Activated CD8-positive, alpha-beta memory T cell treated with anti-CD3 and anti-CD28 coated beads, Interleukin-2, amount 10 ng/mL, durations not matched to agents 7 days and 5 days (primary cell): ENCODE measurements at regions not wholly inside any gene's neighbourhood (a gene's known extent, or its start where the extent isn't known, plus 50 kb on each side); places are given as distances from the start of the nearest gene placed in this dataset.
"Not testable (repeated sequence)": the region's sequence is repeated elsewhere in the genome, so short reads cannot be mapped to it uniquely, and the experiment has no call there.

Source experiments
- ATAC-seq: fragments of 150-1000 bp; cut with Tn5 transposase; one replicate; pipeline ENCODE4 v1.10.0; 2021; ENCODE audit warnings: moderate library complexity
- CTCF ChIA-PET: fragments of 350-600 bp; sonication (Branson Sonifier 250); formaldehyde crosslinking; loops from one replicate; lab custom pipeline; 2021; ENCODE audit warnings: antibody characterized with exemption; lab: Charles Lee
- DNase-seq: peaks from one replicate; pipeline ENCODE4 v3.0.0-alpha.2; 2020
- H3K27ac Mint-ChIP-seq: one replicate; pipeline ENCODE4 v1.8.0; 2021; ENCODE audit warnings: mild to moderate bottlenecking, mixed read lengths
- H3K27me3 Mint-ChIP-seq: one replicate; pipeline ENCODE4 v1.8.0; 2021; ENCODE audit warnings: mixed read lengths
- H3K36me3 Mint-ChIP-seq: one replicate; pipeline ENCODE4 v1.8.0; 2021; ENCODE audit warnings: mild to moderate bottlenecking, mixed read lengths
- H3K4me1 Mint-ChIP-seq: one replicate; pipeline ENCODE4 v1.8.0; 2021; ENCODE audit warnings: mixed read lengths
- H3K4me3 Mint-ChIP-seq: one replicate; pipeline ENCODE4 v1.8.0; 2021; ENCODE audit warnings: mild to moderate bottlenecking, moderate library complexity, mixed read lengths
- H3K9me3 Mint-ChIP-seq: one replicate; pipeline ENCODE4 v1.8.0; 2022; ENCODE audit warnings: low read depth, mixed read lengths

GRCh38 chr1:199071080-199071479, 432.2 kb downstream of the PTPRC start:
- peaks cover 22% of the 10 kb centered on the region for H3K36me3 Mint-ChIP-seq
- no peaks in the 10 kb centered on the region for H3K27me3 Mint-ChIP-seq
- H3K27ac Mint-ChIP-seq: no peak overlapping the region
- CTCF ChIA-PET: no interaction called here
- H3K9me3 Mint-ChIP-seq: peaks cover 2% of the 10 kb centered on the region
- ATAC-seq: no peak
- no peak for DNase-seq
- H3K4me1 Mint-ChIP-seq: peaks cover 20% of the 10 kb centered on the region
- no peak overlapping the region for H3K4me3 Mint-ChIP-seq

DNA sequence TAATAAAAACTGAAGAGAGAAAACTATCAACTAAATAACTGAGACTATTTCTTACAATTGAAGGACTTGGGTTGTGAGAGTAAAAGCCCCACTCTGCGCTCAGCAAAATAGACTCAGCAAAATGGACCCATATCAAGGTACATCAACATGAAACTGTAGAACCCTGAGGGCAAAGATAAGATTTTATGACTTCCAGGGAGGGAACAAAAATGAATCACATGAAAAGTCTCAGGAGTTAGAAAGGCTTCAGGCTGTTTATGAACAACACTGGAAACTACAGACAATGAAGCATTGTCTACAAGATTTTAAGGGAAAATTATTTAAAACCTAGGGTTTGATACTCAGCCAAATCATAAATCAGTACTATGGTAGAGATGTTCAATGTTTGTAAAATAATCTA, 434.3 kb downstream of the PTPRC start:
- Mint-ChIP-seq H3K9me3 (peaks cover 2% of the 10 kb centered on the region), H3K4me3 (no peak overlapping the region), H3K4me1 (peaks cover 7% of the 10 kb centered on the region), H3K27ac (no peak overlapping the region), H3K27me3 (no peaks in the 10 kb centered on the region), H3K36me3 (peaks cover 16% of the 10 kb centered on the region)
- DNase-seq (no peak), ATAC-seq (no peak)
- CTCF ChIA-PET: interaction anchor here (1.9 kb wide), 1 partner anchor 10 kb away, joined by 9 read pairs; no protein-coding TSS in a partner anchor

DNA sequence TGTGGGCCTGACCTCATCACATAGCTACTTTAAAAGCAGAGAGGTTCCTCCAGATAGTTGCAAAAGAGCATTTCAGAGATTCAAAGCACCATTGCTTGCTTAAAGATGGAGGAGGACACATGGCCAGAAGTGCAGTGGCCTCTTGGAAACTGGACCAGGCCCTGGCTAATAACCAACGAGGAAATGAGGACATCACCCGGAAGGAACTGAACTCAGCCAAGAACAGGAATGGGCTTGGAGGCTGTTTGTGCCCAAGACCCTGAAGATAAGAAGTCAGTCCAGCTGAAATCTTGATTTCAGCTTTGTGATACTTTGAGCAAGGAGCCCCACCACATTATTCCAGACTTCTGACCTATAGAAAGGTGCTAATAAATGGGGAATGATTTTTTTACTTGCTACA, 437.0 kb downstream of the PTPRC start:
- H3K27ac Mint-ChIP-seq: no peak overlapping the region
- peaks cover 2% of the 10 kb centered on the region for H3K9me3 Mint-ChIP-seq
- no peak overlapping the region for H3K4me3 Mint-ChIP-seq
- H3K4me1 Mint-ChIP-seq: peaks cover 5% of the 10 kb centered on the region
- DNase-seq (no peak), ATAC-seq (no peak)
- no peaks in the 10 kb centered on the region for H3K27me3 Mint-ChIP-seq
- CTCF ChIA-PET: no interaction called here
- H3K36me3 Mint-ChIP-seq: peaks cover 16% of the 10 kb centered on the region

DNA sequence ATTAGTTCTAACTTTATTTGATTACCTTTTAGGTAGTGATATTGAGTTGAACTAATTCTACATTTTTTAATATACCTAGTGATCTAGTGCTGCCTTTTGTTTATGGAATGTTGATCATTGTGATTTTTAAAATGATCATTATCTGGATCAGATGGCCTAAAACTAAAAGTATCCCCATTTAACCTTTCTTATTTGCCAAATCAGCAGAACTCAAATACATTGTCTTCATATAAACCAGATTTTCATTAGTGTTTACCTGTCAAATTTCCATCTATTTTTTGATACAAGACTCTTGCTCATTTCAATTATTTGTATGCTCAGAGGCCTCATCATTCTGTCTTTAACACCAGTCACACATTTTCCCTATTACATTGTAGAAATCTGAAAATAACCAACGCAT, 441.2 kb downstream of the PTPRC start:
- H3K36me3 Mint-ChIP-seq: peaks cover 6% of the 10 kb centered on the region
- no peak for DNase-seq
- no peak overlapping the region for H3K27ac Mint-ChIP-seq
- peaks cover 10% of the 10 kb centered on the region for H3K4me1 Mint-ChIP-seq
- CTCF ChIA-PET: interaction anchor here (0.6 kb wide), 1 partner anchor 421 kb away, joined by 3 read pairs; no protein-coding TSS in a partner anchor
- no peak overlapping the region for H3K4me3 Mint-ChIP-seq
- H3K9me3 Mint-ChIP-seq: no peaks in the 10 kb centered on the region
- H3K27me3 Mint-ChIP-seq: no peaks in the 10 kb centered on the region
- ATAC-seq: no peak

- Mint-ChIP-seq H3K4me1 (peaks cover 10% of the 10 kb centered on the region), H3K27me3 (no peaks in the 10 kb centered on the region), H3K36me3 (peaks cover 13% of the 10 kb centered on the region), H3K9me3 (no peaks in the 10 kb centered on the region), H3K4me3 (no peak overlapping the region), H3K27ac (no peak overlapping the region)
- ATAC-seq: no peak
- CTCF ChIA-PET: interaction anchor here (1.0 kb wide), 1 partner anchor 32 kb away, joined by 3 read pairs; no protein-coding TSS in a partner anchor
- DNase-seq: no peak
Observed at GRCh38 chr1:199081739-199082138, 442.9 kb downstream of the PTPRC start.

GRCh38 chr1:199082778-199083389, 444.0 kb downstream of the PTPRC start:
- Mint-ChIP-seq H3K27ac (no peak overlapping the region), H3K9me3 (peaks cover under 1% of the 10 kb centered on the region), H3K27me3 (no peaks in the 10 kb centered on the region), H3K4me3 (no peak overlapping the region), H3K4me1 (peaks cover 18% of the 10 kb centered on the region), H3K36me3 (peaks cover 19% of the 10 kb centered on the region)
- CTCF ChIA-PET: interaction anchor here (0.6 to 2.5 kb wide), 2 partner anchors 9 to 235 kb away, joined by 3 to 9 read pairs; no protein-coding TSS in a partner anchor
- DNase-seq: no peak
- ATAC-seq: no peak

DNA sequence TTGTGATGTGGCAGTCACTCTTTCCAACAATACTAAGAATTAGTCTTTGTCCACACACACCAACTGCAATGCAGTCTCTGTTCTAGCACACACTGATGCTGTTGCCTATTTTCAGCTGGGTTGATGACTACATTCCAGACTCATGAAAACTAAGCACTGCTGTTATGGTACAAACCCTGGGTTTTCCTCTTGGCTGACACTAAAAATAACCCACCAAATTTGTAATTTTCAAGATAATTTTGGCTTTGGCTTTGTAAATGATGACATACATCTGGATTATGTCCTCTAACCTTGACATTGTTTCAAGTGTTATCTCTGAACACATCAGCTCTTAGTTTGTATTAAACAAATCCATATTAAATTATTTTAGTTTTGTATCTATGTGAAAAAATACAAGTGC, 444.8 kb downstream of the PTPRC start:
- CTCF ChIA-PET: interaction anchor here (1.0 to 2.5 kb wide), 2 partner anchors 10 to 18 kb away, joined by 3 to 9 read pairs; no protein-coding TSS in a partner anchor
- no peak for DNase-seq
- no peak for ATAC-seq
- H3K4me3 Mint-ChIP-seq: no peak overlapping the region
- peaks cover 25% of the 10 kb centered on the region for H3K36me3 Mint-ChIP-seq
- H3K9me3 Mint-ChIP-seq: peaks cover 2% of the 10 kb centered on the region
- H3K27me3 Mint-ChIP-seq: no peaks in the 10 kb centered on the region
- no peak overlapping the region for H3K27ac Mint-ChIP-seq
- peaks cover 22% of the 10 kb centered on the region for H3K4me1 Mint-ChIP-seq

- CTCF ChIA-PET: interaction anchor here (1.0 to 2.5 kb wide), 2 partner anchors 10 to 19 kb away, joined by 3 to 9 read pairs; no protein-coding TSS in a partner anchor
Observed at GRCh38 chr1:199084293-199084692, 445.5 kb downstream of the PTPRC start.

GRCh38 chr1:199085903-199086302, 447.1 kb downstream of the PTPRC start:
- peaks cover 5% of the 10 kb centered on the region for H3K9me3 Mint-ChIP-seq
- H3K4me1 Mint-ChIP-seq: peaks cover 41% of the 10 kb centered on the region
- peaks cover 36% of the 10 kb centered on the region for H3K36me3 Mint-ChIP-seq
- H3K27me3 Mint-ChIP-seq: no peaks in the 10 kb centered on the region
- no peak for DNase-seq
- no peak for ATAC-seq
- no peak overlapping the region for H3K4me3 Mint-ChIP-seq
- CTCF ChIA-PET: no interaction called here
- H3K27ac Mint-ChIP-seq: no peak overlapping the region

More at GRCh38 chr1:199084293-199084692, 445.5 kb downstream of the PTPRC start:
- H3K9me3 Mint-ChIP-seq: peaks cover 2% of the 10 kb centered on the region
- H3K36me3 Mint-ChIP-seq: peaks cover 29% of the 10 kb centered on the region
- H3K4me3 Mint-ChIP-seq: no peak overlapping the region
- DNase-seq: no peak
- H3K27me3 Mint-ChIP-seq: no peaks in the 10 kb centered on the region
- ATAC-seq: no peak
- H3K4me1 Mint-ChIP-seq: peaks cover 28% of the 10 kb centered on the region
- H3K27ac Mint-ChIP-seq: no peak overlapping the region

- H3K4me3 Mint-ChIP-seq: no peak overlapping the region
- no peak for DNase-seq
- no peak for ATAC-seq
- H3K27ac Mint-ChIP-seq: no peak overlapping the region
- no peaks in the 10 kb centered on the region for H3K27me3 Mint-ChIP-seq
- peaks cover 36% of the 10 kb centered on the region for H3K4me1 Mint-ChIP-seq
- CTCF ChIA-PET: no interaction called here
- H3K9me3 Mint-ChIP-seq: peaks cover 5% of the 10 kb centered on the region
- H3K36me3 Mint-ChIP-seq: peaks cover 42% of the 10 kb centered on the region
Observed at GRCh38 chr1:199087144-199087543, 448.3 kb downstream of the PTPRC start.

GRCh38 chr1:199089393-199090122, 450.7 kb downstream of the PTPRC start:
- CTCF ChIA-PET: interaction anchor here (1.0 to 2.0 kb wide), 2 partner anchors 23 to 99 kb away, joined by 3 to 4 read pairs; no protein-coding TSS in a partner anchor
- ATAC-seq (peak; percentile 85), DNase-seq (peak; percentile 78)
- H3K4me3 Mint-ChIP-seq: no peak overlapping the region
- H3K9me3 Mint-ChIP-seq: peaks cover 8% of the 10 kb centered on the region
- peaks cover 32% of the 10 kb centered on the region for H3K4me1 Mint-ChIP-seq
- peaks cover 47% of the 10 kb centered on the region for H3K36me3 Mint-ChIP-seq
- peak overlapping the region; percentile 80 for H3K27ac Mint-ChIP-seq
- H3K27me3 Mint-ChIP-seq: no peaks in the 10 kb centered on the region

GRCh38 chr1:199095628-199096027, 456.8 kb downstream of the PTPRC start:
- H3K4me3 Mint-ChIP-seq, DNase-seq, ATAC-seq, CTCF ChIA-PET, H3K27me3 Mint-ChIP-seq, H3K4me1 Mint-ChIP-seq: not testable (repeated sequence)
- Mint-ChIP-seq H3K9me3 (peaks cover 10% of the 10 kb centered on the region), H3K27ac (peak overlapping the region; percentile 53), H3K36me3 (peaks cover 30% of the 10 kb centered on the region)

- no peak for ATAC-seq
- H3K27ac Mint-ChIP-seq: no peak overlapping the region
Observed at GRCh38 chr1:199096591-199096990, 457.8 kb downstream of the PTPRC start.

More at GRCh38 chr1:199096591-199096990, 457.8 kb downstream of the PTPRC start:
- peaks cover 3% of the 10 kb centered on the region for H3K4me1 Mint-ChIP-seq
- peaks cover 13% of the 10 kb centered on the region for H3K9me3 Mint-ChIP-seq
- H3K27me3 Mint-ChIP-seq: no peaks in the 10 kb centered on the region
- DNase-seq: no peak
- CTCF ChIA-PET: no interaction called here
- H3K36me3 Mint-ChIP-seq: peaks cover 27% of the 10 kb centered on the region
- no peak overlapping the region for H3K4me3 Mint-ChIP-seq
